NCI-H446 (cell line): ENCODE measurements at regions not wholly inside any gene's neighbourhood (a gene's known extent, or its start where the extent isn't known, plus 50 kb on each side); places are given as distances from the start of the nearest gene placed in this dataset.
"Not testable (repeated sequence)": the region's sequence is repeated elsewhere in the genome, so short reads cannot be mapped to it uniquely, and the experiment has no call there.

ENCODE experiments used
- DNase-seq, 2 experiments: peaks; one replicate each; lab custom pipeline; 2025; lab: John Stamatoyannopoulos, UW

GRCh38 chr1:166305371-166305770, 138.6 kb upstream of the FAM78B start:
- DNase-seq, result no peak

GRCh38 chr1:166307261-166308188, 140.7 kb upstream of the FAM78B start:
- DNase-seq, result no peak

- not testable (repeated sequence) for DNase-seq
Observed at GRCh38 chr1:166316306-166316705, 149.5 kb upstream of the FAM78B start.

GRCh38 chr1:166322470-166322869, 155.7 kb upstream of the FAM78B start:
- DNase-seq, result no peak

DNA sequence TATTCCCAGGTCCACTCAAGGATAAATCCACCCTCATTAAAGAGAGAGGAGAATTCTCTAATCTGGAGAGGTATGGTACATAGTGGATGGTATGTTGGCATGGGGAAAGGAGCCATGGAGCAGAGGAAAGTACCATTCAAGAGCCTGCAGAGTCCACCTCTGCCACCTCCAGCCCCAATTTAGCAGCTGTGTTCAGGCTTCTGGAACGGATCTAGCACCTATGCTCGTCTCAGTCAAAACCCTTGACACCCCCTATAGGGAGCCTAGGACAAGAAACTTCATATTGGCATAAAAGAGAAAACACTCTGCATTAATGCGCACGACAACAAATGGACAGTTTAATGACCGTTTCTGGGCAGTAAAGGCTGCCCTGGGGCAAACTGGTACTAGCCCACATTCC, 161.1 kb upstream of the FAM78B start:
- no peak for DNase-seq

- DNase-seq, result no peak
Observed at GRCh38 chr1:166328956-166329355, 162.2 kb upstream of the FAM78B start.

- no peak for DNase-seq
Observed at GRCh38 chr1:166330096-166330495, 163.3 kb upstream of the FAM78B start.

GRCh38 chr1:166338105-166338504, 171.3 kb upstream of the FAM78B start:
- no peak for DNase-seq

- DNase-seq, result no peak
Observed at GRCh38 chr1:166340709-166341108, 173.9 kb upstream of the FAM78B start.

DNA sequence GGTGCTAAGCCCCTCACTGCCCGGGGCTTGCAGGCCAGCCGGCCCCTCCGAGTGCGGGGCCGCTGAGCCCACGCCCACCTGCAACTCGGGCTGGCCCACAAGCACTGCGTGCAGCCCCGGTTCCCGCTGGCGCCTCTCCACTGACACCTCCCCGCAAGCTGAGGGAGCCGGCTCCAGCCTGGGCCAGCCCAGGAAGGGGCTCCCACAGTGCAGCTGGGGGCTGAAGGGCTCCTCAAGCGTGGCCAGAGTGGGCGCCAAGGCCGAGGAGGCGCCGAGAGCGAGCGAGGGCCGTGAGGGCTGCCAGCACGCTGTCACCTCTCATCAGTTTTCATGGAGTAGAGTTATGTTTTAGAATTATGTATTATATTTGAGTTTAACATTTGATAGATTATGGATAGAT, 176.5 kb upstream of the FAM78B start:
- no peak for DNase-seq

DNA sequence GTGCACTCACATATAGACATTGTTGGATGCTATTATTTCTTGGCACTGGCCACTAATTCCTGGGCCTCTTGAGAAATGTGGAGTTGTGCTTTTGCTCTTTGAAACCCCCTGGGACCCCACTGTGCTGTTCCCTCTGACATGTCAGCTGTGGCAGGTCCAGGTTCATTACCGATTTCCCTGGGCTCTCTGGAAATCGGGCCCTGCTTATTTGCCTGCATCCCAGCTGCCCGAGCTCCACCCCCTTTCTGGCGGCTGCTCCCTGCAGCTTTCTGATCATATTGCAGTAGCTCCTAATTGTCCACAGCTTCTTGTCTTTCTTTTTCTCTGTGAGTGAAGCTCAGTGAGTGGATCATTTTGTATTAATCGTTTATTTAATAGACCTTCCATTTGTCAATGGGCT, 183.7 kb upstream of the FAM78B start:
- DNase-seq, result no peak

DNA sequence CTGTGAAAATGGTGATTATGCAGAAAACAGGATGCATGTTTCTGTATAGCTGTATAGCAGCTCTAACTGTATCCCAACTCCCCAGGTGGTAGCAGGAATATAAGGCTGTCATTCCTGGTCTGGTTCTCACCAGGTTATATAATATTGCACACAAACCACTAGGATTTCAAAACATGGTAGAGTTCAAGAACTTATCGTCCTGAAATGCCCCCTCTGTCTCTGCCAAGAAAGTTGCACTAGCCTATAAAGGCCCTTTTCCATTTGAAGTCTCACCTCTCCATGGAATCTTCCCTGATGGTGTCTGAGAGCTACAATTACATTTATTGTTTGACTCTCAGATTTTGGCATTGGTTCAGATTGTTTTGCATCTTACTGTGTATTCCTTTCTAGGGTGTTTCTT, 184.9 kb upstream of the FAM78B start:
- DNase-seq, result no peak

- DNase-seq, result no peak
Observed at GRCh38 chr1:166353213-166353612, 186.4 kb upstream of the FAM78B start.

DNA sequence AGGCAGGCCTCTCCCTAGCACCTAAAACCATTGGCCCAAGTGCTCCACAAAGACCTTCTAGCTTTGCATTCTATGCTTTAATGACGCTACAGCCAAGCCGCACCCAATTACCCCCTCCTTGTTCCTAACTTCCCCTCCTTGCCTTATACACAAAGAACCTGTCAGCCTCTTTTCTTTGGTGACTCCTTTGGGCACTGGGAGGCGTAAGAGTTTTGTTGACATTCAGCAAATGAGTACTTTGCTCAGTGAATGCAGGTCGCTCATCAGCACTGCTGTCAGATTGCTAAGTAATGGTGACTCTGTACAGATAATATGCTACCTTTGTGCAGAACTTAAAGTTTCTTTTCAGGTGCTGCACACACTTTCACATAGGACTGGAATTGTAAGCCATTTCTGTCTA, 187.6 kb upstream of the FAM78B start:
- no peak for DNase-seq

GRCh38 chr1:166365081-166365480, 198.3 kb upstream of the FAM78B start:
- DNase-seq, result peak in 1 of 2 experiments; percentile 16

GRCh38 chr1:166368030-166368429, 201.2 kb upstream of the FAM78B start:
- no peak for DNase-seq

- no peak for DNase-seq
Observed at GRCh38 chr1:166377896-166378295, 211.1 kb upstream of the FAM78B start.

DNA sequence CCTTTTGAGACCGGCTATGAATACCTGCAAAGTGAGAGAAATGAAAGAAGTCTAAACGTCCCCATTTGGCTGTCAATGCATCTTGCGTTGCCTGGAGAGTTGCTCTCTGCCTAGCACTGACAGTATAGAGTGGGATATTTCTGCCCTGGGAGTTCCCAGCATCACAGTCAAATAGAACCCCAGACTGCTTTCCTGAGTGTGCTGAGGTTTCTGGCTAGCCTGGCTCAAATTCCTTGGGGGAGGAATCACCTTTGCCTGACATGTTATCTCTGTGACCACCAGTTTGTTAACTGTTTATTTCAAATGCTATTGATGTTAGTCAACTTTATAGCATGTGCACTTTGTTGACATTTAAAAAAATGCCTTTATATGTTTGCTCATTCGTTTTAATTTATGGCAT, 212.0 kb upstream of the FAM78B start:
- DNase-seq, result no peak

DNA sequence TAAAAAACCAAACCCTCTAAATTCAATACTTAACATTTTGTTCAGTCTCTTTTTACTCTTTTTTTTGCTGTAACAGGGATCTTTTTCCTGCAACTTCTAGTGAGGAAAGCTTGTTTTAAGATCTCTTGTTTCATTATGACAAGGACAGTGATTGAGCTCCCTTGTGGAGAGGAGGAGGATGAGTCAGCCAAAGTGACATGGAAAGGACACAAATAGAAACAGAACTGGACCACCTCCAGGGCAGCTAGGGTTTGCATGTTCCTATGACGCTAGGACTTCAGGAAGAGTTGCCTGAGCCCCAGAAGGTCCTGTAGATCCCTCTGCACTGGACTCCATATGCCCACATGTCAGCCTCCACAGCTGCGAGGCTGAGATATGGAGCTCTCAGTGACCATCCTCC, 212.6 kb upstream of the FAM78B start:
- DNase-seq, result no peak

- no peak for DNase-seq
Observed at GRCh38 chr1:166383137-166383536, 216.3 kb upstream of the FAM78B start.

DNA sequence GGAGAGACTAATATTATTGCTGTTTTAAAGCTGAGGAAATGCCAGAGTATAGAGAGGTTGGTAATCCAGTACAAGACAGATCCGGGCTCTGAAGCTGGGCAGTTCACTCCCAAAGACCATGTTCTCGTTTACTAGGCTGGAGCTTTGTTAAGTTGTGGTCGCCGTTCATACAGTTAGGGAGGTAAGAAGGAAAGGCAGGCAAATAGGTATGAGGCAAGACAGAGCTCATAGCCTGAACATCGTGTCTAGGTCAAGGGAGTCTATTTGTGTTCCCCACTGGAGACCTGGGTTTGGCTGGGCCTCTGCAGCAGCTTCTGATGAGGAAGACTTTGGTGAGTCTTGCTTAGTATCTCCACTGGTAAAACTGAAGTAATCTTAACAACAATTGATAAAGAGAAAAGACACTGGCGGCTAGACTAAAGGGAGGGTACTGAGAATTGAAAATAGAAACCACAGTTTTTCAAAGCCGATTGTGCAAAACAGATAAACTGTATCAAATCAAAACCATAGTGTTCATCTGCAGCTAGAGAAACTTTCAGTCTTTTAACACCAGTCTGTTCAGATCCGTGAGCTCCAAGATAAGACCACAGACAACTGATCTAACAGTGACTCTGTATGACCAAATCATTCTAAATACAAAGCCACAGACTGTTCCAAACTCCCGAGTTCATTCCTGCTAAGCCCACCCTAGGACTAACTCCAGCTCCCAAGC, 217.0 kb upstream of the FAM78B start:
- DNase-seq, result no peak

DNA sequence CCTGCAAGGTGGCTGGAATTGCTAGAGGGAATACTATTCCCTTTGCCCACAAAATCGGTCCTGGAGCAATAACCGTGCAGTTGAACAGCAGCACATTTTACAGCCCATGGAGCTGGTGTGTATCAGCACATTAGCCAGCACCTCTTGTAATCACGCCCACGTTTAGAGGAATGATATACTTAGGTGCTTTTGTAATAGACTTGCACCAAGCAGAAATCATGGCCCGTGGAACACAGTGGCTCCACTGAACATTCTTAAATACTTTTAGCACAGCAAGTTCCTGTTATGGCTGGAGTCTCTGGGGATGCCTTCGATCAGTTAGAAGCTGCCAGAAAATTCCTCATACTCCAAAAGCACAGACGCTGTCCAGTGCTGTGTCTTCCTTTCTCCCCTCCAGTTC, 218.1 kb upstream of the FAM78B start:
- no peak for DNase-seq

DNA sequence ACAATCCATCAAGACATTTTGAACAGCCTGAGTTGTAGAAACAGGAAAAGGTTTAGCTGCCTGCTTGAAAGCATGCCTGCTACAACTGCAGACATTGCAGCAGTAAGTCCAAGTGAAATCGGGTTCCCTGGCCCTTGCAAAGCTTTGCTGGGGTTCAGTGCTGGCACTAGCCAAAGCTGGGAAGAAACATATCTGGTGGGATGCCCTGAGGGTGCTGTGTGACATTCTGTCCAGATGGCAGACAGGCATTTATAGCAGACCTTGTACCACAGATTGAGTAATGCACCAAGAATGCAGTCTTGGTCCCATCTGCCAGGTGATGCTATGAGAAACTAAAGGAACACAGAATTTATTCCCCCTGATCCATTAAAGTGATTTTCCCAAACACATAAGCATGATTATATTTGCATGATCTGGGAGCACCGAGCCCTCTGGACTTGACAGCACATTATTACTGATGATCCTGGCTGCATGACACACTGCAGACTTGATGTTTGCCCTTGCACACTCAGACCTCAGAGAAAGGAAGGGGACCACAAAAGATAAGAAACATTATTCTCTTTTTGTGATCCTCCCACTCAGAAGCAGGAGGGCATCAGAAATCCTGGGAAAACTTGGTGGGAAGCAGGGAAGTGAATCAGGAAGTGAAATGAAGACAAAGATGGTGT, 223.7 kb upstream of the FAM78B start:
- DNase-seq, result no peak
